ENCODE measurements at regions not wholly inside any gene's neighbourhood (a gene's known extent, or its start where the extent isn't known, plus 50 kb on each side); places are given as distances from the start of the nearest gene placed in this dataset.

DNA sequence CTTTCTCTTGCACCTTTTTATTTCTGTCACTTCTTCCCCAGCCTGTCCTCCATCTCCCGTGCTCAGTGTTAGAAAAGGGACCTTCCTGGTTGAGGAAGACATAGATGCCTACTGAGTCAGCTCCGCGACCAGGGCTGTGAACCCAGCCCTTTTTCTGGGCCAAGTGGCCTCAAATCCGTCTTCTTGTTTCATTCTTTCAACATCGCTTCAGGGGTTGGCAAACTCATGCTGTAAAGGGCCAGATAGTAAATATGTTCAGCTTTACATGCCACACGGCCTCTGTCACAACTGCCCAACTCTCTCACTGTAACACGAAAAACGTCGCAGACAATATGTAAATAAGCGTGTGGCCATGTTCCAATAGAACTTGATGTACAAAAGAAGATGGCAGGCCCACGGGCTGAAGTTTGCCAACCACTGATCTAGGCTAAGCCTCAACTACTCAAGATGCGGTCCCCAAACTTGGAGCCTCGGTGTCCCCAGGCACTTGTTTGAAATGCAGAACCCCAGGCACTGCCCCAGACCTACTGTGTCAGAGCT lies 338.4 kb downstream of the MN1 start:
- DNase-seq, result no peak

- no peak for DNase-seq
Observed at GRCh38 chr22:27466229-27466628, 335.3 kb downstream of the MN1 start.

- no peak for DNase-seq
Observed at GRCh38 chr22:27466778-27467438, 334.6 kb downstream of the MN1 start.

- DNase-seq, result no peak
Observed at GRCh38 chr22:27467711-27468110, 333.8 kb downstream of the MN1 start.

DNA sequence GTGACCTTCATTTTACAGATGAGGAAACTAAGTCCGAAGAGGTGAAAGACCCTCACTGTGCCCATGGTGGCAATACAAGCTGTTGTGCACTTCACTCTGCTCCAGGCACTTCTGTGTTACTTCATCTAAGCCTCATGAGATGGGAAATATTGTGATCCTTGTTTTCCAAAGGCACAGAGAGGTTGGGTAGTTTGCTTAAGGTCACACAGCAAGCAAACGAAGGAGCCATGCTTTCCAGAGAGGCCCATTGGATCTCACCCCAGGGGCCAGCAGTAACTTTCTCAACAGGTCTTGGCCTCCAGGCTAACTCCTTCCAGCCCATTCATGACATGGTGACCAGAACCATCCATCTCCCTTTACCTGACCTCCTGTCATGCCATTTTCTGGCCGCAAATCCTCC lies 332.8 kb downstream of the MN1 start:
- DNase-seq, result no peak

GRCh38 chr22:27470169-27470772 lies 331.3 kb downstream of the MN1 start:
- no peak for DNase-seq

- no peak for DNase-seq
Observed at GRCh38 chr22:27472975-27473374, 328.6 kb downstream of the MN1 start.

DNA sequence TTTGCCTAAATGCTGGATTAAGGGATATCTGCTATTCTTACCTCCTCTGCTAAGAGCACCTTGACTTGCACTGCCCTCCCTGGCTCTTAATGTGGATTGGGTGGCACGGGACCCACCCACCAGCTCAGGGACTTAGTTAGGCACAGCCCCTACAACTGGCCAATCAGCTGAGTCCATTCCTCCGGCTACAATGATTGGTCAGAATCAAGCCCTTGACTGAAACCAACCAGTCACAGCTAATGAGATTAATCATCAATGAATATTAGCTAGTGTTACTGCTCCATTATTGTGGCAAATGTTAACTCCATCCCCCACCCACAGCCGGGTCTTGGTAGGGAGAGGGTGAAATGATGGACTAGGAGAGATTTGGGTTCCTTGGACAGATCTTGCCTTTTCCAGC lies 328.0 kb downstream of the MN1 start:
- no peak for DNase-seq

DNA sequence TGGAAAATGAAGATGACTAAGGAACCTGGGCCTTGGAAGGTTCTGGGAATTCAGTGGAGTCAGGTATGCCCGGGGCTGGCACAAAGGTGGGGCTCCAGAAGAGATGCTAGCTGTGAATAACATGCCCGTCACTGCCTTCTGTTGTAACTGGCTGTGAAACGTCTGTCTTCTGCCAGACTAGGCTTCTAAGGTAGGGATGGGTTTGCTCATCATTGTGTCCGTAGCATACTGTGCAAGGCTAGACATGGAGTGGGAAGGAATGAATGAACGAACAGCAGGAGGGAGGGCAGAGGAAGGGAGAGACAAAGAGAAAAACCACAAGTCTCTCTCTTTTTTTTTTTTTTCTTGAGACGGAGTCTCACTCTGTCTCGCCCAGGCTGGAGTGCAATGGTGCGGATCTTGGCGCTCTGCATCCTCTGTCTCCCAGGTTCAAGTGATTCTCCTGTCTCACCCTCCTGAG lies 327.4 kb downstream of the MN1 start:
- no peak for DNase-seq

DNA sequence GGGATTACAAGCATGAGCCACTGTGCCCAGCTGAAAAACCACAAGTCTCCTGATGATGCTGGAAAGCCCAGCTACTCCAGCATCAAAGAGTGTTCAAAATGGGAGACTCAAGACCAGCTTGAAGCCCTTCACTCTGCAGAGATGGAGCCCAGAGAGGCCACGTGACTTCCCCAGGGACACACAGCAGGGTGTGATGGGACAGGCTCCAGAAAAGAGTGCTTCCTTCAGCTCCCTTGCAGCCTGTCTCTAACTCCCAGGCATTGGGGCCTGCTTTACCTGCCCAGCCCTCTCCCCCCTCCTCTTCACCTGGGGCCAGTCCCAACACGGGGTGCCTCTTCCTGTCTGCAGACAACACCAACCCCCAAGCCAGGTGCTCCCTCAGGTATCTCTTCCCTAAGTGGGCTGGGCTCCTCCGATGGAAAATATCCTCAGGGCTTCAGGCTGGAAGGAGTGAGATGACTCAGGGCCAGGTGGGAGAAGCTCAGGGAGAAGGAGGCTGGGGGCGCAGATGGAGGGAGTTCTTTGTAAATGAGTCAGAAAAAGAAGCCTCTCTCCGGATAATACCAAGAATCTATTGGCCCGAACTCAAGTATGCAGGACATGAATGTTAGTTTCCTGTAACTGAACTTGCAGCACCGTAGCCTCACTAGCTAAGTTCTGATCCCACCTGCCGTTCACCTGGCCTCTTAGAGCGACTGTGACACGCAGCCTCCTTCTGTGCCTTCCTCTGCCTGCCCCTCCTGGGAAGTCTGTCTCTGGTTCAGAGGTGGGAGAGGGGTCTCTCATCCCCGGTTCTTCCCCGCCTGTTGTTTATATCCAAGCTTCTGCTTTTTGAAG lies 326.6 kb downstream of the MN1 start:
- DNase-seq, result no peak

GRCh38 chr22:27475548-27475897 lies 326.0 kb downstream of the MN1 start:
- no peak for DNase-seq

DNA sequence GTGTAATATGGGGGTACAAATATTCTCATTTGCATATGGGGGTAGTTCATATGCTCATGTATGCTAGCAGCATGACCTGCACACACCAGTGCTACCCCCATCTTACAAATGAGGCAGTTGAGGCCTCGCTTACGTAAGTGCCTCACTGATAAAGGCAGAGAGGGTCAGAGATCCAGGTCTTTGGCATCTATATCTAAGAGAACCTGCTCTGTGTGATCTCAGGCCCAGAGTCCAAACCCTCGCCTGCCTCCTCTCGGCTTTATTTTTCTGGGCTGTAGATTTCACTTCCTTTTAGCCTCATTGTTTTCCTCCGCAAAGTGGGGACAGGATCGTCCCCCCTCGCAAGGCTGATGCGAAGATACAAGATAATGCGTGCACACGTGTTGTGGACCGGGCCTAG lies 325.2 kb downstream of the MN1 start:
- DNase-seq, result no peak

DNA sequence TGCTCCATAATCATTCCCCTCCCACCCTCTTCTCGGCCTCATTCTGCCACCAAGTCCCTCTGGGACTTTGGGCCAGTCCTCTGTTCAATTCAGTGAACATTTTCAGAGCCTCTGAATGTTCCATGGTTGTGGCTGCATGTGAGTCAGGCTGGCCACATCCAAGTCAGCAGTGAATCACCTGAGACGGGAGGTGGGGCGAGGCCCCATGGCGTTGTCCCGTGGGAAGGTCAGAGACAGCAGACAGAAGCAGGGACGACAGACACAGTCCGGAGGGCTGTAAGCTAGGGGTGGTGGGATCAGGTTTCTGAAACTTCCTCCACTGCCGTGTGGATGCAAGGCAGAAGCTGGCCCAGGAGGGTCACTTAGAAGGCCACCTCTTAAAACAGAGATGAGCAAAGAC lies 324.8 kb downstream of the MN1 start:
- DNase-seq, result no peak

GRCh38 chr22:27477171-27477570 lies 324.4 kb downstream of the MN1 start:
- DNase-seq, result no peak

DNA sequence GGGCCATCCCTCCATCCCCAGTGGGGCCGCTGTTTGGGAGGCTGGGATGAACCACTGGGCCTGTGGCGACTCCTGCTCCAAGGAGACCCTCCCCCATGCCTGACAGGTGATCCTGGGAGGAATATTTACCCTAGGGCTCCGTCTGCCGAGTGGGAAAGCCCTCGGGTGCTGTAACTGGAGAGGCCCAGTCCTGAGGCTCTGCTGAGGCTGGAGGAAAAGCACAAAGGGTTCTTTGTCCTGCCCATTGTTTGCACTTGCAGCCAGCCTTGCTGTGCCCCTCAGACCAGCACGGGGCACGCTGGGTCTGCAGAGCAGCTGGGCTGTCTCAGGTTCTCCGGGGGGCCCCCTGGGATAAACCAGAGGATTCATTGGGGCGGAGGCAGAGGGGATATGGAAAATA lies 321.1 kb downstream of the MN1 start:
- no peak for DNase-seq

- no peak for DNase-seq
Observed at GRCh38 chr22:27482402-27482801, 319.2 kb downstream of the MN1 start.

GRCh38 chr22:27483095-27483785 lies 318.3 kb downstream of the MN1 start:
- DNase-seq, result no peak

- DNase-seq, result no peak
Observed at GRCh38 chr22:27485842-27486241, 315.7 kb downstream of the MN1 start.

DNA sequence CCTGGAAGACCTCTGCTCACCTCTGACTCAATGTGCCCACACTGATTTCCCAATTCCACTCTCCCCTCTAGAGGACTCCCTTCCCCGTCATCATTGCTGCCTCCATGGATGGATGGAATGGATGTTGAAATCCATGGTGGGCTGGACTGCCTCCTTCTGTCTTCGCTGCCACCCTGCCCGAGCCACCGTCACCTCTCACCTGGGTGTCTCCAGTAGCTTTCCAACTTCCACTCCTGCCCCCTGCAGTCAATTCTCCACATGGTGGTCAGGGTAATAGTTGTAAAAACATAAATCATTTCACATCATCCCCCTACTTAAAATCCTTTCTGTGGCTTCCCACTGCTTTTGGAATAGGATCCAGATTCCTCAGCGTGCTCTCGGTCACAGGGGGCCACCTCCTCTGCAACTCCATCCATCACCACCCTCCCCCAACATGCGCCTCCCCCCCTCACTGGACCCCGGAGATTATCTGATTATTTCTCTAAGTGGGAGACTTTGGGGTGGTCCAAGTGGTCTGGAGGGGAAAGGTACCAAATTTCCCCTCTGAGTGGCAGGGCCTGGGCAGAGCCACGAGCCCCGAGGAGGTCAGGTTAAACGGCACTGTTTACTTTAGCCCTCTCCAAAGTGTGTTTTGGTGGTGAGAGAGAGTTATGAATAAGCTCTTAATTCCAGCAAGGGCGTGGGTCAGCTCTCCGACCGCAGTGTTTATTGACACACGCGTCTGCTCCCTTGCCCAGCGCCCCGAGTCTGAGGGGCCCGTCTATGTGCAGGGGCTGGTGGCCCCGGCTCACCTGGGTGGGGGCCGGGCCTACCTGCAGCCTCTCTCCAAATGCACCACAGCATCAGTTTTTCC lies 313.7 kb downstream of the MN1 start:
- DNase-seq, result no peak

DNA sequence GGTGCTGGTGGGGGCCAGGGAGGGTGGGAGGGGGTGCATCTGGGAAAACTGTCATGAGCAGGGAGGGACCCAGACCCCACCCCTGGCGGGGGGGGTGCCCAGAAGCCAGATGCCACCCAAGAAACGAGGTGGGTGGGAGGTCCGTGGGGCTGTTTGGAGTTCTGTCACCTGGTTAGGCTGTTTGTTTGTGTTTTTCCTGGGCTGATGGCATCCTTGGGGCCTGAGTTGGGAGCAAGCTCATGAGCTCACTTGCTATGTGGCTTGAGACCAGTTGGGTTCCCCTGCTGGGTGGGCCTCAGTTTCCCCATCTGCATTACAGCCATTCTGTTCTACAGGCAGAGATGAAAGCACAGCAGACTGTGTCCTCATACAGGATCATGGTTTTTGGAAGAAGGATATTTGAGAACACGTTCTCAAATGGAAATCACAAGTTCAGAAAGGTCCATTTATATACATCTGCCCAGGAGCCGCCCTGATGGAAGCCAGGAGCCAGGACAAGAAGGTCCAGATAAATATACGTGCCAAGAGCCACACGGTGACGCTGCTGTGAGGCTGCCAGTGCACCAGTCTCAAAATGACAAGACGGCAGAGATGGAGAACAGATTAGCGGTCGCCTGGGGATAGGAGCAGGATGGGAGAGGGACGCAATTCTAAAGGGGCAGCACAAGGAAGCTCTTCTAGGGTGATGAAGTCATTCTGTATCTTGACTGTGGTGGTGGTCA lies 312.9 kb downstream of the MN1 start:
- no peak for DNase-seq

DNA sequence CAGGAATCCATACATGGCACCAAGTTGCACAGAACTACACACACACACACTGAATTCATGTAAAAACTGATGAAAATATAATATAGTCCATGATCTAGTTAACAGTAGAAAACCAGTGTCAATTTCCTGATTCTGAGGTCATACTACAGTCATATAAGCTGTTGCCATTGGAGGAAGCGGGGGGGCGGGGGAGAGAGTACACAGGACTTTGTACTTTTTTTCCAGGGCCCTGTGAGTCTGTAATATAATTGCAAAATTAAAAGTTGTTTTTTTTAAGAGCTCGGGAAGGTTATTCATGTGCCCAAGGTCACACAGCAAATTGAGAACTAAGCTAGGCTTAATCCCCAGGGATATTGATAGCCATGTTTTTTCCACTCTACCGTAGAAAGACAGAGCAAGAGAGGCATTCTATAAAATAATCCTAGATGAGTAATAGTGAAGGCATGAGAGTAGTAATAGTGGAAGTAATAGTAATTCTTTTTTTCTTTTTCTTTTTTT lies 312.3 kb downstream of the MN1 start:
- no peak for DNase-seq

All from stimulated activated CD4-positive, alpha-beta T cell treated with anti-CD3 and anti-CD28 coated beads, Interleukin-12 subunit alpha, Interleukin-12 subunit beta, amount 100 ng/mL, for 4 hours (primary cell).